ENCODE measurements at regions not wholly inside any gene's neighbourhood (a gene's known extent, or its start where the extent isn't known, plus 50 kb on each side); places are given as distances from the start of the nearest gene placed in this dataset.

DNA sequence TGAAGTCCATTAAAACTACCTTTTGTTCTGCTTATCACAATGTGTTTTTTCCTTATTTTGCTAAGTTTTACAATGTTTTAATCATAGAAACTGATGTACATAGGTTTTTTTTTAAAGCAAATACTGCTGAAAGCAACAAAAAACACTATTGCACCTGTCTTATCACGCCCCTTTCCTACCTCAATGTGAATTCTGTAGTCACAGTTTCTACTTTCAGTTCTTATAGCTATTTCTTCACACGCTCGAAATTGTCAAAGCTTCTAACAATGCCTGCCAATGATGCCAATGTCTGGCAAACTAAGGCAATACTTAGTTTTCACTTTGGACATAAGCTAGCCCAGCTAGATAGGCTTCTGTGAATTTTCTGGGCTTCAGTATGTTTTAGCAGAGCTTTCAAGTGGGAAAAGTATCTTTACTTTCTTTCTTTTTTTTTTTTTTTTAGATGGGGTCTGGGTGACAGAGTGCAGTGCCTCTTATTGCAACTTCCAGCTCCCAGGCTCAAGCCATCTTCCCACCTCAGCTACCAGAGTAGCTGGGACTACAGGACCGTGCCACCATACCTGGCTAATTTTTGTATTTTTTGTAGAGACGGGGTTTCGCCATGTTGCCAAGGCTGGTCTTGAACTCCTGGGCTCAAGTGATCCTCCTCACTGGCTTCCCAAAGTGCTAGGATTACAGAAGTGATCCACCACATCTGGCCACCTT lies 85.5 kb upstream of the HTR1B start (continued):
- no peak for TF ChIP-seq PHF8 (conservative IDR thresholded peaks at IDR 0.05; ENCODE audit: low read depth, low read length)
